NCI-H774 (cell line): ENCODE measurements at regions not wholly inside any gene's neighbourhood (a gene's known extent, or its start where the extent isn't known, plus 50 kb on each side); places are given as distances from the start of the nearest gene placed in this dataset.
"Not testable (repeated sequence)": the region's sequence is repeated elsewhere in the genome, so short reads cannot be mapped to it uniquely, and the experiment has no call there.

Experiments
- DNase-seq: peaks from one replicate; lab custom pipeline; 2025; lab: John Stamatoyannopoulos, UW

DNA sequence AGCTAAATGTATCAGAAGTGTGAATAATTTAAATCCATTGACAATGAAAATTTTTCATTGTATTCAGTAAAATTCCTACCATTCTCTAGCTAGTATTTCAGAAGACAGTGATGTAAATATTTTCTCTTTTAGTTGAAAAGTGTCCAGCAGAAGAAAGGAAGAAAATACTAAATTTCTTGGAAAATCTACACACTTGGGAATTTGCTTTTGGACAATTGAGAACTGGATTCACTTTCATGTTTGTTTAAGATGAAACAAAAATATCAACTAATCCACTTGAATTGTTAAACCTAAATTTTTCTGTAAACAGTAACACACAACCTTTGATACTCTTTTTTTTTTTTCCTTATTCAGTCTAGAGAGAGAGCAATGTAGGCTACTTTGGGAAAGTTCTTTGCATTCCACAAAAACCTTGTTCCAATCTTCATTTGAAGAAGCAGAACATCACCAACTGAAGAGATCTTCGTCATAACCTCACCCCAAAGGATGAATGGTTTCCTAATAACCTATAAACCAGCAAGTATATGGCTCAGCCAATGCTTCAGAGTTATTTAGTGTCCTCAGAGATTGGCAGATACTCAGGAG is 155.1 kb upstream of the GORAB start:
- DNase-seq, result no peak

DNA sequence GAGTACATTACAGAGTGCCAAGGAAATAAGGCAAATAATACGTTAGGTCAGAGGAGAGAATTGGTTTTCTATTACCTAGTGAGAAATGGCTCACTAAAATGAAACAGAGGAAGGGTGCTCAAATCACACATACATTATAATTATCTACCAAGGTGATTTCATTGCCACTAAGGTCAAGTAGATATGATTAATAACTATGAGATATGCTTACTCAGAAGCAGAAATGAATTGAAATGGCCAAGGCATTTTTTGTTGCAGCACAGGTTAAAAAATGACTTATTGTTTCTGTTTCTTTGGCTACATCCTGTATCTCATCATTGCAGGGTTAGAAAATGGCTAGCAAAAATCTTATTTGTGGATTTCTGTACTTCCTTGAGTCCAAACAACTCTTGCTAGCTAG is 154.5 kb upstream of the GORAB start:
- no peak for DNase-seq

- no peak for DNase-seq
These were observed 153.9 kb upstream of the GORAB start for GRCh38 chr1:170377896-170378634.

DNA sequence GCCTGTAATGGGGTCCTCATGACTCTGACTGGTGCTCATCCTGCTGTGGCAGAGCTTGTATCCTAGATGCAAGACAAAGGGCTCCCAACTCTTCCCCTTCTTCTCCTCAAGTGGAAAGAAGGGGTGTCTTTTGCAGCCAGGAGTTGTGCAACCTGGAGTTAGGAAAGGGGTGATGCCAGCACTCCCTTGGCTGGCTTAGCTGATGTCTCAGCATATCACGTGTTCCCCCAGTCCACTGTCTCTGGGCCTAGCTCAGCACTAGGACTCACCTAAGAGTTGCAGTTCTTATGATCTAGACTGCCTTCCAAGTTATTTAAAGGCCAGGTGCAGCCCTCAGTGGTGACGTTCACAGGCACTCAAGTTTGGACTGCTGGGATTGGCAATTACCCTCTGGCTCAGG is 146.2 kb upstream of the GORAB start:
- no peak for DNase-seq

GRCh38 chr1:170388489-170388888 is 143.5 kb upstream of the GORAB start:
- DNase-seq, result no peak

DNA sequence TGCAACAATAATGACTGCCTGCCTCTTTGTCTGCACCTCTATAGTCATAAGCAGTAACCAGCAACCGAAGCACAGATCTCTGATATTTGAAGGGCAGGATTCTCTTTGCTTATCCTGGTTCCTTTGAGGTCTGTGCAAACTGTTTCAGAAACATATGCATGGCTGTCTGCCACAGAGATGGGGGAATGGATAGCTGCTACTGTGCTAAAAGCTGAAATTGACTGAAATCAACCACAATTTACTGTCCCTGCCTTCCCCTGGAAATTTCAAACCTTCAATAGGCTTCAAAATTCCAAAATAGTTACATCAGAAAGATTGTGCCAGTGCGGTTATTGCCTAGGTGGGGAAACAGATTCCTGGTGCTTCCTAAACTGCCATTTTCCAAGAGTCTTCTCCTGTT is 136.8 kb upstream of the GORAB start:
- no peak for DNase-seq

DNA sequence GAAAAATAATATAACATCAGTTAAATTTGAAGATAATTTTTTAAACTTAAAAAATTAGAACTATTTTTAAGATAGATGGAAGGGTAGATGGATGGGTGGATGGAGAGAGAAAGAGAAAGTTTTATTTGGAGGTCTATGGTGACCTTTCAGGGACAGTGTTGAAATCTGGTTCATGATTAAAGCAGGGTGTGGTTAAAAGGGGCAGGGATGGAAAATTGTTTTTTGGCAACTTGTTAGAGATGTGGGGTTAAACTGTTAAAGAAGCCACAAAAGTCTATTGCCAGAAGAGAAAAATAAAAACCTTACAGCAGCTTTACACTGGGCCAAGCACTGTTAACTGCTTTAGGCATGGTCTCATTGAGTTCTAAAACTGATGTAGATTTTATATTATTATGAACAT is 134.9 kb upstream of the GORAB start:
- no peak for DNase-seq

GRCh38 chr1:170402476-170403311 is 129.3 kb upstream of the GORAB start:
- no peak for DNase-seq

DNA sequence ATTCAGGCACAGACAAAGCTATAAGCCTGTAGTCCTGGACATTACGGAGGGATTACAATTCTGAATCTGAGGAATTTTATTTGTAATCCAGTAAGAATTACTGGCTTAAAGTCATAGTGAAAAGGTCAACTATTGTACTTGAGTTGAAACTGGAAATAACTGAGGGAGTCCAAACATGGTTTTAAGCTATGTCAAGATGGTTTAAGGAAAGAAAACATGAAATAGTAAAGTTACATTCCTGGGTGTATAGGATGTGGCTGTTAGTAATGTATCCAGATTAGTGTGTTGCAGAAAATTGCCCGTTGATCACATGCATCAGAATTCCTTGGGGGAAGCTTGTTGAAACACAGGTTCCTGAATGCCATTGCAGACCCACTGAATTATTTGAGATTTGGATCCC is 124.8 kb upstream of the GORAB start:
- DNase-seq, result no peak

- no peak for DNase-seq
These were observed 124.4 kb upstream of the GORAB start for GRCh38 chr1:170407581-170407980.

GRCh38 chr1:170410401-170411166 is 121.4 kb upstream of the GORAB start:
- no peak for DNase-seq

GRCh38 chr1:170414989-170415709 is 116.8 kb upstream of the GORAB start:
- DNase-seq, result no peak

- DNase-seq, result no peak
These were observed 116.1 kb upstream of the GORAB start for GRCh38 chr1:170415710-170416372.

DNA sequence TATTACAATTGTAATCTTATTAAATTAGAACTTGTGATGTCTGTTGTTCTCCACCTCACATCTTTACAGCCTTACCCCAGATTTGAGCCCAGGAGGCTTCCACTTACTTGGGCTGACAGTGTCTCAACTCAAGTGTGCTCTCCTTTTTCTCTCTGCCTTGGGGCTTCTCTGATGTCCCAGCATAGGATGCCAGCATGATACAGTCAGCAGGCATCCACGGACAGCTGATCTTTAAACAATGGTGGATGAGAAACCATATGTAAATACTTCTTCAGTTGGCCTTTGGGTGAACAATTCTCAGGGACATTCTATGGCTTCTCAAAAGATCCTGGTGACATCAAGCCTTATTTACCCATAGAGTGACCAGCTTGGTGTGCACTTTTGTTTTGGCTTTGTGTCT is 107.6 kb upstream of the GORAB start:
- DNase-seq, result no peak

DNA sequence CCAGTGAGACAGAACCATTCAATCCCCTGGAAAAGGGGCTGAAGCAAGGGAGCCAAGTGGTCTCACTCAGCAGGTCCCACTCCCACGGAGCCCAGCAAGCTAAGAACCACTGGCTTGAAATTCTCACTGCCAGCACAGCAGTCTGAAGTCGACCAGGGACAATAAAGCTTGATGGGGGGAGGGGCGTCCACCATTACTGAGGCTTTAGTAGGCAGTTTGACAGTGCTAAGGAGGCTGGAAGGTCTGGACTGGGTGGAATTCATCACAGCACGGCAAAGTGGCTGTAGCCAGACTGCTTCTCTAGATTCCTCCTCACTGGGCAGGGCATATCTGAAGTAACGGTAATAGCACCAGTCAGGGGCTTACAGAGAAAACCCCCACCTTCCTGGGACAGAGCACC is 105.4 kb upstream of the GORAB start:
- no peak for DNase-seq

- DNase-seq, result not testable (repeated sequence)
These were observed 105.0 kb upstream of the GORAB start for GRCh38 chr1:170427002-170427401.

- no peak for DNase-seq
These were observed 95.0 kb upstream of the GORAB start for GRCh38 chr1:170436928-170437327.

GRCh38 chr1:170445096-170445495 is 86.9 kb upstream of the GORAB start:
- no peak for DNase-seq

- no peak for DNase-seq
These were observed 83.3 kb upstream of the GORAB start for GRCh38 chr1:170448661-170449158.

DNA sequence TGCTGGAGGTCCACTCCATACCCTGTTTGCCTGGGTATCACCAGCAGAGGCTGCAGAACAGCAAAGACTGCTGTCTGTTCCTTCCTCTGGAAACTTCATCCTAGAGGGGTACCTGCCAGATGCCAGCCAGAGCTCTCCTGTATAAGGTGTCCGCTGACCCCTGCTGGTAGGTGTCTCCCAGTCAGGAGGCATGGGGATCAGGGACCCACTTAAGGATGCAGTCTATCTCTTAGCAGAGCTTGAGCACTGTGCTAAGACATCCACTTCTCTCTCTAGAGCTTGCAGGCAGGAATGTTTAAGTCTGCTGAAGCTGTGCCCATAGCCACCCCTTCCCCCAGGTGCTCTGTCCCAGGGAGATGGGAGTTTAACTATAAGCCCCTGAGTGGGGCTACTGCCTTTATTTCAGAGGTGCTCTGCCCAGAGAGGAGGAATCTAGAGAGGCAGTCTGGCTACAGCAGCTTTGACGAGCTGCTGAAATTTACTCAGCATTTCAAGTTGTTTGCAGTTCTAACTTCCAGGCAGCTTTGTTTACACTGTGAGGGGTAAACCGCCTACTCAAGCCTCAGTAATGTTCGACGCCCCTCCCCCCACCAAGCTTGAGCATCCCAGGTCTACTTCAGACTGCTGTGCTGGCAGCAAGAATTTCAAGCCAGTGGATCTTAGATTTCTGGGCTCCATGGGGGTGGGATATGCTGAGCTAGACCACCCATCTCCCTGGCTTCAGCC is 74.5 kb upstream of the GORAB start:
- DNase-seq, result peak; percentile 10
